Neutrophil (primary cell): ENCODE measurements at regions not wholly inside any gene's neighbourhood (a gene's known extent, or its start where the extent isn't known, plus 50 kb on each side); places are given as distances from the start of the nearest gene placed in this dataset.
"Not testable (repeated sequence)": the region's sequence is repeated elsewhere in the genome, so short reads cannot be mapped to it uniquely, and the experiment has no call there.

Source experiments
- H3K27ac ChIP-seq: fragments of 200-600 bp; sonication (generic); 2 replicates; pipeline ENCODE4 v1.5.1; 2016; ENCODE audit warnings: mild to moderate bottlenecking, moderate library complexity
- H3K27me3 ChIP-seq: fragments of 200-600 bp; sonication (generic); 2 replicates; pipeline ENCODE4 v1.6.0; 2016; ENCODE audit warnings: mild to moderate bottlenecking
- H3K36me3 ChIP-seq: fragments of 200-600 bp; sonication (generic); 2 replicates; pipeline ENCODE4 v1.5.1; 2017
- H3K4me1 ChIP-seq, 2 experiments: fragments of 200-600 bp in 1 of 2; sonication (generic) in 1 of 2; 1 replicate in 1 of 2; 2 replicates in 1 of 2; pipeline versions ENCODE4 v1.5.1 to v1.6.1; 2013 to 2016; ENCODE audit warnings: low read depth in 1 of 2, low read length in 1 of 2, mild to moderate bottlenecking in 1 of 2, moderate library complexity in 1 of 2; ENCODE audit not compliant: control insufficient read depth in 1 of 2, insufficient read depth in 1 of 2
- H3K4me3 ChIP-seq, 2 experiments: fragments of 200-600 bp in 1 of 2; sonication (generic) in 1 of 2; 1 replicate in 1 of 2; 2 replicates in 1 of 2; pipeline ENCODE4 v1.5.1; 2013 to 2016; ENCODE audit warnings: low read depth in 1 of 2, low read length in 1 of 2, mild to moderate bottlenecking in 1 of 2, moderate library complexity in 1 of 2
- H3K9me3 ChIP-seq: fragments of 200-600 bp; sonication (generic); 2 replicates; pipeline ENCODE4 v1.5.1; 2016
- TF ChIP-seq, protein P1 (sequence below): fragments of 200-600 bp; sonication (generic); IDR thresholded peaks from 2 replicates; pipeline ENCODE4 v1.5.1; 2016; ENCODE audit warnings: antibody characterized with exemption

DNA sequence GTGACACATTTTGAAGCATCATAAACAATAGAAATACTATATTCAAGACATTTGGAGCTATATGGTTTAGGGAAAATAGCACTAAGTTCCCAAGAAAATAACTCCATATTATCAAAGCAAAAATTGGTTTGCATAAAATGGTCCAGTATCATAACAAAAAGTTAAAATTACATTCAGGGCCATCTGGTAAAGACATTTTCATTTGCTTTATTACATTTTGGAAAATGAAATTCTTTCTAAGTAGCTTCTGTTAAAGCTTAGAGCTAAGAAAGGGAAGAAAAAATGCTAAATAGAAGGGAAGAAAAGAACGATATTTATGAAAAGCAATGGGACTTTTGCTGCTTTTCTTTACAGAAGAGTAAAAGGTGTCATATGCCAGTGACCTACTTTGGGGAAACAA, 155.4 kb upstream of the GOT2 start:
- Histone ChIP-seq H3K4me1 (peaks cover 0 to 6% of the 10 kb centered on the region in 2 experiments), H3K36me3 (no peaks in the 10 kb centered on the region), H3K9me3 (no peaks in the 10 kb centered on the region), H3K27me3 (no peaks in the 10 kb centered on the region), H3K27ac (no peak overlapping the region), H3K4me3 (no peak overlapping the region)
- TF ChIP-seq, protein P1, sequence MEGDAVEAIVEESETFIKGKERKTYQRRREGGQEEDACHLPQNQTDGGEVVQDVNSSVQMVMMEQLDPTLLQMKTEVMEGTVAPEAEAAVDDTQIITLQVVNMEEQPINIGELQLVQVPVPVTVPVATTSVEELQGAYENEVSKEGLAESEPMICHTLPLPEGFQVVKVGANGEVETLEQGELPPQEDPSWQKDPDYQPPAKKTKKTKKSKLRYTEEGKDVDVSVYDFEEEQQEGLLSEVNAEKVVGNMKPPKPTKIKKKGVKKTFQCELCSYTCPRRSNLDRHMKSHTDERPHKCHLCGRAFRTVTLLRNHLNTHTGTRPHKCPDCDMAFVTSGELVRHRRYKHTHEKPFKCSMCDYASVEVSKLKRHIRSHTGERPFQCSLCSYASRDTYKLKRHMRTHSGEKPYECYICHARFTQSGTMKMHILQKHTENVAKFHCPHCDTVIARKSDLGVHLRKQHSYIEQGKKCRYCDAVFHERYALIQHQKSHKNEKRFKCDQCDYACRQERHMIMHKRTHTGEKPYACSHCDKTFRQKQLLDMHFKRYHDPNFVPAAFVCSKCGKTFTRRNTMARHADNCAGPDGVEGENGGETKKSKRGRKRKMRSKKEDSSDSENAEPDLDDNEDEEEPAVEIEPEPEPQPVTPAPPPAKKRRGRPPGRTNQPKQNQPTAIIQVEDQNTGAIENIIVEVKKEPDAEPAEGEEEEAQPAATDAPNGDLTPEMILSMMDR, result no peak

DNA sequence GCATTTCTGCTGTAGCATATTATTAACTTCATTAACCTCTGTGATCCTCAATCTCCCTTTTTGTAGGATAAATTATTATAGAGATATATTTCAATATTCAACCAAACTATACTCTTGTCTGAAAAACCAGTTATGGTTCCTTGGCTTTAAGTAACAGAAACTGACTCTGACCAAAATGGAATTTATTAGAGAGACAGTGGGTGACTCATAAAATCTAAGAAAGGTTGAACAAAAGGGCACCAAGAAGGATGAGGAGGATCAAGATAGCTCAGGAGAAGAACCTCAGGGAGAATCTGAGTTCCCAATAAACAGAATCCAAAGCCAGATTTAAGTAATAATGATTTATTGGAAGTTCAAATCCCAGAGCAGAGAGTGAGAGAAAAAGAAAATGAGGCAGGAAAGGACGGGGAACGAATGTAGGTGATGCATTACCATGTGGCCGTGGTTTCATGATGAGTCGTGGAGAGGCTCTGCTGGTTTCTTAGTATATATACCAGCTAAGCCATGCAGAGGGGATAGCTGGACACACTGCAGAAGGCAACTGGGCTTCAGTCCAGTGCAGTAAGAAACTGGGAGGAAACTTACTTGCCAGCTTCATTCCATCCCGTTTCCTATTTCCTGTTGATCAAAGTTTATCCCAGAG, 151.5 kb upstream of the GOT2 start:
- Histone ChIP-seq H3K36me3 (no peaks in the 10 kb centered on the region), H3K4me1 (peaks cover 30 to 44% of the 10 kb centered on the region in 2 experiments), H3K4me3 (no peak overlapping the region), H3K27me3 (no peaks in the 10 kb centered on the region), H3K27ac (no peak overlapping the region), H3K9me3 (no peaks in the 10 kb centered on the region)
- TF ChIP-seq, protein P1, result no peak

DNA sequence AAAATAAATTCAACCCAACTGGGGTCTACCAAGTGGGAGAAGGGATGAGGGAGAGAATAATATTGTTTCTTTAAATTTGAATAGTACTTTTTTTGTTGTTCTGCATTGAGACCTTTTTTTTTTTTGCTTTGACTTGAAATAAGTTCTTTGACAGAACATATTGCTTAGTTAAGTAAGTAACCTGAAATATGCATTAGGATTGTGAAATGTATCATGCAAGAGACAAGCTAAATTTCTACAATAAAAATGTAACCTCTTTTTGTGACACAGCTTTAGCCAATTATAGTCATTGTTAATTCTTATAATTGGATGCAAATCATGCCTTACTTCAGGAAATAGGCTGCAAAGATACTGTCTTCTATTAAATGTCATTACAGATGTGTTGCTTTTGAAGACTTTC, 150.0 kb upstream of the GOT2 start:
- no peaks in the 10 kb centered on the region for H3K27me3 ChIP-seq
- TF ChIP-seq, protein P1, result no peak
- H3K4me1 ChIP-seq, result peaks cover 38 to 57% of the 10 kb centered on the region in 2 experiments
- no peak overlapping the region for H3K4me3 ChIP-seq
- H3K9me3 ChIP-seq, result no peaks in the 10 kb centered on the region
- peak overlapping the region; percentile 76 for H3K27ac ChIP-seq
- no peaks in the 10 kb centered on the region for H3K36me3 ChIP-seq

DNA sequence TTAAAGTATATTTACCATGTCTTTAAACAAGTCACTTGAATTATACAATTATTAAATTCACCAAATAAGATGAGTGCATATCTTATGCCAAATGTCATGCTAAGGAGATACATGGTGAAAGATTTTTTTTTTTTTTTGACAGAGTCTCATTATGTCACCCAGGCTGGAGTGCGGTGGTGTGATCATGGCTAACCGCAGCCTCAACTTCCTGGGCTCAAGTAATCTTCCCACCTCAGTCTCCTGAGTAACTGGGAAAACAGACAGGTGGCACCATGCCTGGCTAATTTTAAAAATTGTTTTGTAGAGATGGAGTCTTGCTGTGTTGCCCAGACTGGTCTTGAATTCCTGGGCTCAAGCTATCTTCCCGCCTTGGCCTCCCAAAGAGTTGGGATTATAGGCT, 149.0 kb upstream of the GOT2 start:
- Histone ChIP-seq H3K4me3 (peak overlapping the region in 1 of 2 experiments; percentile 22), H3K4me1 (peaks cover 38 to 57% of the 10 kb centered on the region in 2 experiments), H3K36me3 (no peaks in the 10 kb centered on the region), H3K9me3 (no peaks in the 10 kb centered on the region), H3K27ac (peak overlapping the region; percentile 76), H3K27me3 (no peaks in the 10 kb centered on the region)
- TF ChIP-seq, protein P1, result no peak

DNA sequence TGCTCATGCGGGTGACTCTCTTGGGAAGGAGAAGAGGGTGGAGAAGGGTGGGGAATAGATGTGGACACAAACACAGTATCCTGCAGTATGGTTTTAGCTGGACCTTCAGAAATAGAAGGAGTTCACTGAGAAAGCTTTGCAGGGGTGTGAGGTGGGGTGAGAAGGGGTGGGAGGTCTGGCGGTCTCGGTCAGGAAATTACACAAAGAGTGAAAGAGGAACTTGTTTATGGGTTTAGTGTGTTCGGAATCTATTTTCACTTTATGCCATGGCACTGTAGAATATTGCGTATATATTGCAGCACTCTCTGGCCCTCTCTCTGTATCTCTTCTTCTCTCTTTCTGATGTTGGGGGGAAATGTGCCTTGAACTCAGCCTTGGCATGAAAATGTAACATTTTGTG, 148.2 kb upstream of the GOT2 start:
- Histone ChIP-seq H3K9me3 (no peaks in the 10 kb centered on the region), H3K27me3 (no peaks in the 10 kb centered on the region), H3K36me3 (no peaks in the 10 kb centered on the region), H3K4me3 (peak overlapping the region; percentile 22 to 24), H3K4me1 (peaks cover 38 to 57% of the 10 kb centered on the region in 2 experiments), H3K27ac (peak overlapping the region; percentile 76)
- TF ChIP-seq, protein P1, result no peak

DNA sequence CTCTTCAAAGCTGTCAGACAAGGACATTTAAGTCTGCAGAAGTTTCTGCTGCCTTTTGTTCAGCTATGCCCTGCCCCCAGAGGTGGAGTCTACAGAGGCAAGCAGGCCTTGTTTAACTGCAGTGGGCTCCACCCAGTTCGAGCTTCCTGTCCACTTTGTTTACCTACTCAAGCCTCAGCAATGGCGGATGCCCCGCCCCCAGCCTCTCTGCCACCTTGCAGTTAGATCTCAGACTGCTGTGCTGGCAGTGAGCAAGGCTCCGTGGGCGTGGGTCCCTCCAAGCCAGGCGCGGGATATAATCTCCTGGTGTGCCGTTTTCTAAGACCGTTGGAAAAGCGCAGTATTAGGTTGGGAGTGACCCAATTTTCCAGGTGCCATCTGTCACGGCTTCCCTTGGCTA, 144.5 kb upstream of the GOT2 start:
- H3K9me3 ChIP-seq, result not testable (repeated sequence)

More for the DNA sequence above, 144.5 kb upstream of the GOT2 start:
- H3K36me3 ChIP-seq, H3K27ac ChIP-seq, H3K27me3 ChIP-seq, H3K4me3 ChIP-seq: not testable (repeated sequence)
- H3K4me1 ChIP-seq, result peaks cover 30 to 42% of the 10 kb centered on the region in 2 experiments
